GM21390 (cell line): ENCODE measurements at regions not wholly inside any gene's neighbourhood (a gene's known extent, or its start where the extent isn't known, plus 50 kb on each side); places are given as distances from the start of the nearest gene placed in this dataset.
A peak's percentile ranks its signal among the peaks of the same experiment; 100 is the strongest.
"Not testable (repeated sequence)": the region's sequence is repeated elsewhere in the genome, so short reads cannot be mapped to it uniquely, and the experiment has no call there.

Experiments
- ATAC-seq: cut with Tn5 transposase; IDR thresholded peaks from one replicate; pipeline ENCODE4 v1.9.1; 2021; ENCODE audit not compliant: unreplicated experiment

GRCh38 chr12:91896286-91897024, 249.2 kb downstream of the BTG1 start:
- ATAC-seq = no peak

DNA sequence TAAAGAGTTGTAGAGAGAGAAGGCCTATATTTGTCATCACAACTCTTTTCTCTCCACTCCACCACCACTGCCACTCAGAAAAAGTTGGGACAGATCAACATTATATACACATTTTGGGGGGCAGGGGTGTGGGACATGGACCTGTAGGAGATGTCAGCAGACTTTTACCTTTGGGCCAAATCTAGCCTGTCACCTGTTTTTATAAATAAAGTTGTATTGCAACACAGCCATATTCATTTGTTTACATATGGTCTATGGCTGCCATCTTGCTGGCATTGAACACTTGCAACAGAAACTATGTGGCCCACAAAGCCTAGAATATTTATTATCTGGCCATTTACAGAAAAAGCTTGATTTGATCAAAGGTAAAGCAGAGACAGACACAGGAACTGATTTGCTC, 250.7 kb downstream of the BTG1 start:
- ATAC-seq = no peak

GRCh38 chr12:91893476-91893875, 252.2 kb downstream of the BTG1 start:
- no peak for ATAC-seq

DNA sequence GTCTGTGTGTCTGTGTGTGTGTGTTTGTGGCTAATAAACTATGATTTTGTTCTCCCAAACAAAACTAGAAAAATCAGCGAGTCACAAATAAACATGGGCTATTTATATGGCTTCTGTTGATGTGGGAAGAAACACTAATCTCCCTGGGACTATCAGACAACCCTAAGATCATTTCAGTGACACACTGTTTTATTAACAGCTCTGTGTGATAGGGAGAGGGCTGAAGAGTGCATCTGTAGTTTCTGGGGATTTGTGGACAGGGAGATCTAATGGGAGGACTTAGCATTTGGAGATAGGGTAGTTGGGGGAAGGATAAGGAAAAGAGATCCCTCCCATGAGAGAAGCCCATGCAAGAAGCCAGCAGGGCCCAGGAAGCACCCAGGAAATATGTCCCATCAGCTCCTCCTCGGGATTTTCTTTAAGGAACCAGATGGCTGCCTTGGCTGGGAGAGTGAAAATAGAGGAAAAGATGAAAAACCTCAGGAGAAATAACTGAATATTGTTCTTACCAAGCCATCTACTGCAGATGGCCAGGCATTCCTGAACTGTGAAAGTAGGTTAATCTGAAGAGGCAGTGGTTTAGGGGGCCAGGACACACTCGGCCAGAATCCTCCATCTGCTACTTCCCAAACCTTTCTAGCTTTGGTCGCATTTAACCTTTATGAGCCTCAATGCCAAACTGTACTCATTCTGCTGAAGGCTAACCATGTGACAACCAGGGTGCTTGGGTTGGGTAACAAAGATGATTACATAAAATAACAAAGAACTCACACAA, 253.4 kb downstream of the BTG1 start:
- ATAC-seq = no peak

- no peak for ATAC-seq
Observed at GRCh38 chr12:91890742-91891141, 254.9 kb downstream of the BTG1 start.

DNA sequence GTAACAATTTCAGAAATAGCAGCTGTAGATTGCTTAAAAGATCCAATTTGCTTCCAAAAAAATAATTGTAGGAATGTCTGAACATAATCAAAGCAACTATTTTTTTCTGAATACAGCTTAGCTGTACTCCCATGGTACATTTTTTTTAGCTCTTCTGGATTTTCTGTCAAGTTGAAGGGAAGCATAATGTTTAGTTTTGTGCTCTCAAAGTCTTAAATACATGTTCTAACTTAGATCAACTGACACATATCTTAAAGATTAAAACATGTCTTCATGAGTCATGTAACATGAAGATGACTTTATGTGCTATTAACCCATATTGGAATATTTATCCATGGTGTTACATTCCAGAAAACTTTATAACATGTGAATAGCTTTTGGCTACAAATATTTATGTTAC, 255.7 kb downstream of the BTG1 start:
- no peak for ATAC-seq

DNA sequence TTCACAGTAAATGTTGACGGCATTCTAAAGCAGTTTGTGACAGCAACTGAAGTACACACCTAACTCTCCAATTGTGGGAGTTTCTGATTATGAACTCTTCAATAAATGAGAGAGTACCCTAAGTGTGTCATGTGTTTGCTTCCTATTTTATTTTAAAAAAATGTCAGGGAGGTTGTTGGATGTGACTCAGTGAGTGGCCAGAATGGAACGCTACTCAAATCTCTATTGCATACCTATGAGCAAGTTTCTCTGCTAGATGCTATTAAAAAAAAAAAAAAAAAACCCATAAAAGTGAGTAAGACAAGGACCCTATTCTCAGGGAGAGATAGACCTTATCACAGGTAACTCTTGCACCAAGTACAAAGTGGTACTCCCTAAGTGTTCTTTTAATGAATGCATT, 256.6 kb downstream of the BTG1 start:
- no peak for ATAC-seq

DNA sequence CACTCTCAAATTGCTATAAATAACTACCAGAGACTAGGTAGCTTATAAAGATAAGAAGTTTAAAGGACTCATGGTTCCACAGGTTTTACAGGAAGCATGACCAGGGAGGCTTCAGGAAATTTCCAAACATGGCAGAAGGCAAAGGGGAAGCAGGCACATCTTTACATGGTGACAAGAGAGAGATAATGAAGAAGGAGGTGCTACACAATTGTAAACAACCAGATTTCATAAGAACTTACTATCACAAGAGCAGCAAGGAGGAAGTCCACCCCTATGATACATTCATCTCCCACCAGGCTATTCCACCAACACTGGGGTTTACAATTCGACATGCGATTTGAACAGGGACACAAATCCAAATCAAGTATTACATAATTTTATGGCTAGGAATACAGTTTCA, 257.7 kb downstream of the BTG1 start:
- ATAC-seq = no peak

- ATAC-seq = no peak
Observed at GRCh38 chr12:91885851-91886731, 259.6 kb downstream of the BTG1 start.

DNA sequence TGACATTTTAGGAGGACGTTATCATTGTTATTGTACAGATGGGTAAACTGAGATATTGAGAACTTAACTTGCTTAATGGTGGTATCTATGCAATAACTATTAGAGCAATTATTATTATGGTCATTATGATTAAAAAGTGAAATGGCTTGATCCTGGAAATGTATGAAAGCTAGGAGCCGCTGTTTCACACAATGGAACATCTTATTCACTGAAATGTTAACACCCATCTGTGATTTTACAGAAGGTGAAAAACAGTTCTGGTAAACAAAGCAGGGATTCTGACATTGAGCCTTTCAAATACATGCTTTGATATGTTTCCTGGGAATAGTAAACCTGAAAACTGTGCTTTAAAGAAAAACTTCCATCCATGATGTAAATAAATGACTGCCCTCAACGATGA, 261.4 kb downstream of the BTG1 start:
- ATAC-seq = no peak

- ATAC-seq = no peak
Observed at GRCh38 chr12:91883811-91884210, 261.8 kb downstream of the BTG1 start.

DNA sequence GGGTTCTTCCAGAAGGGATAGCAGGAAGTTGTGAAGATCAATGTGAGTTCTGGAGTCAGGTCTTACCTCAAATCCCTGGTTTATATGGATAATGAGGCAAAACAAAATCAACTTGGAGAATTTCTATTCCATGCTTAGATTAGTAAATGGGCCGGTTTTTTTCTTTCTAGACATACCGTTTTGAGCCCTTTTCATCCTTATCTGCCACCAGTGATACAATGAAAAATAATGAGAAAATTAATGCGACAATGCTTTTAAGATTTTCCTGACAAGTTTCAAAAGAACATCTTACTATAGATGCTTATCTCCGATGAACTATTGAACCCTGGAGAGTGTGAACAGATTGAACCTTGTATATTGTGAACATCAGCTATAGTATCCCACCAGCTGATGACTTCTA, 262.7 kb downstream of the BTG1 start:
- ATAC-seq = no peak

GRCh38 chr12:91880528-91880927, 265.1 kb downstream of the BTG1 start:
- ATAC-seq = no peak

GRCh38 chr12:91877456-91878235, 268.0 kb downstream of the BTG1 start:
- ATAC-seq = no peak

GRCh38 chr12:91877022-91877421, 268.6 kb downstream of the BTG1 start:
- peak; percentile 86 for ATAC-seq

DNA sequence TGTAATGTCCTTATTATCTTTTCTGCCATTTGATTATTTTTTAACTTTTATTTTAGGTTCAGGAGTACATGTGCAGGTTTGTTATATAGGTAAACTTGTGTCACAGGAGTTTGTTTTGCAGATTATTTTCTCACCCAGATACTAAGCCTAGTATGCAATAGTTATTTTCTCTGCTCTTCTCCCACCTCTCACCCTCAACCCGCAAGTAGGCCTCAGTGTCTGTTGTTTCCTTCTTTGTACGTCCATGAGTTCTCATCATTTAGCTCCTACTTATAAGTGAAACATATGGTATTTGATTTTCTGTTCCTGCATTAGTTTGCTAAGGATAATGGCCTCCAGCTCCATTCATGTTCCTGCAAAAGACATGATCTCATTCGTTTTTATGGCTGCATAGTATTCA, 270.0 kb downstream of the BTG1 start:
- ATAC-seq = not testable (repeated sequence)

DNA sequence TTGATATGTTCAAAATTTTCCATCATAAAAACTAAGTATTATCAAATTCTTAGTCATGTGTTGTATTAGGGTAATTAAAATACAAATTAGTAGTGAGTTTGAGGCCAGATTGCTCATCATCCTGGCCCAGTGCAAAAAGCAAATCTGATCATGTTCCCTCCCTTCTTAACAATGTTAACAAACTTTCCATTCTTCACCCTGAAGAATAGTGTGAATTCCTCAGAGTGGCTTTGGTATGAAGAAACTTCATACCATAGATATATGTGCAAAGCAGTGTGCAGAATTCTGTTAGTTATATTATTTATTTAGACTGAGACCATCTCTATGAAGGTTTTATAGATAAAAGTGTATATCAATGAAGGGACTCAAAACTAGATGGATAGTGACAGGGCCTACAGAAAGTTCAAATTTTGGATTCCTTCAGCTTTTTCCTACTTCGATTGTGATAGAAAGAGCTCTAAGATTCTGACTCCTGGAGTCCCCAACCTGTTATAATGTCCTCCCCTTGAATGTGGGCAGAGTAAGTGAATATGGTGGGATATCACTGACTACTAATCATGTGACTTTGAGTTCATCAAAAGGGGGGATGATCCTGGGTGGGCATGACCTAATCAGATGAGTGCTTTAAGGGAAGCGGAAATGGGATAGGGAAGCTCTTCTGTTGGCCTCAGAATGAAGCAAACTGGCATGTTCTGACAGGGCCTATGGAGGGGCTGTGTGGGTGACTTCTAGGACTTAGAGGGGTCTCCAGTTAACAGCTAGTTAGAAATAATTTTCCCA, 271.4 kb downstream of the BTG1 start:
- ATAC-seq = no peak

DNA sequence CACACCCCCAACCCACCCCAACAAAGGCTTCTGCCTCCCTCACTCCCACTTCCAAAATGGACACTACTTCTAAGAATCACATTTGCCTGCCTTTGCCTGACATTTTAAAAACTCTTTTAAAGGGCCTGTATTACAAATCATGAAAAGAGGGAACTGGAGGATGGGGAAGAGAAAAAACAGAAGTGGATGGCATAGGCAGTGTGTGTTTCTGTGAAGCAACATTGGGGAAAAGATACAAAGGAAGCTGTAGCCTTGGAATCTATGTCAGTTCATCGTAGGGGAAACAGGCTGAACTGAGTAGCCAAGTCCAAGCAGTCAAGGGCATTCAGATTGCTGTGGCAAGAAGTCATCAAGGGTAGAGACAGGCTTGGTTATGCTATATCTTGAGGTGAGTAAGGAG, 273.9 kb downstream of the BTG1 start:
- ATAC-seq = no peak

DNA sequence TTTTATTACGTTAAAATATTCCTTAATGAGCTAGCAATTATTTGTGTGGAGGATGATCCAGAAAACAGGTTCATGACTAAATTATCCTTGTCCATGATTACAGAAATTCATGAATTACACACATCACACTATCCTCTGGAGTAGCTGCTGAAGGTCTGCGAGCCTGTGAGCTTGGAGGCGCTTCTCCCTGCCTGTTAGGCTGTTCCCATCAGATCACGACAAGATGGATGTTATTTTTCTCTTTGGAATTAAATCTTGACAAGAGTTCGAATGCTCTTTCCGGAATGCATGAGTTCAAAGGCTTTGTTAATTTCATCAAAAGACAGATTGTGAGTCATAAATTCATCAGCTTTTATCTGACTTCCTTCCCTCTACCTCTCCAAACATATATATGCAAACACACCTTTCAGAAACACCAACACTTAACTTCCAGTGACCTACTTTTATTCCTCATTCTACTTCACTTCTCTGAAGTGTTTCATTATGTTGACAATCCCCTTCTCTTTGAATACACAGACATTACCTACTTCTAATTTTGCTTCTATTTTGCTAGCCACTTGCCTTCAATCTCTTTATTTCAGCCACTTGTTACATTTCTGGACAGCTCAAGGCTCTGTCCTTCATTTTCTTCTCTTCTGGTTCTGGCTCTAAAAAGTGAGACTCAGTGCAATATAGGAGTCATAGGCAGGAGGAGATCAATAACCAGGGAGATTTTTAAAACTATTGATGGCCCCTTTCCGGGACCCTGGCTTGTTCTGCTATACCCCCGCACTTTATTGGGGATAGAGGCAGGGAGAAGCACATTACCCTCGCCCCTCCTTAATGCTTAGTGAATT, 274.6 kb downstream of the BTG1 start:
- no peak for ATAC-seq
